ENCODE measurements at regions not wholly inside any gene's neighbourhood (a gene's known extent, or its start where the extent isn't known, plus 50 kb on each side); places are given as distances from the start of the nearest gene placed in this dataset.

DNA sequence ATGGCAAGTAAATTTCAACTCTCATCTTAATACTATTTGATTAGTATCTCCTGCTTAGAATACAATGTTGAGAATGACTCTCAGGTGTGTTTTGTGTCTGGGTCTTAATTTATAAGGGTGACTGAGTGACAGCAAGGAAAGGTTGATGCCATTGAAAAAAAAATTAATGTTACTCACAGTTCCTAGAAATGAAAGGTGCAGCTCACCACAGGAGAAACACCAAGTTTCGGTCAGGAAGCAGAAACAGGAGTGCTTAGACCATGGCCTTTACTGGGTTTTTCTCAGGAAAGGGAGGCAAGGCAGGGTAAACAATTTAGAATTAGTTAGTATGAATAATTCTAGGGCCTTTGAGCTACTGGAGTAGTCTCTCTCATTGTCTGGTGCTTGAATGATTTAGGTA, 159.2 kb upstream of the C9orf72 start (continued):
- TF ChIP-seq GTF2F1 (IDR thresholded peaks at IDR 0.05; ENCODE audit: borderline replicate concordance, low read depth, low read length) (no peak), RAD21 (IDR thresholded peaks at IDR 0.05 in 1 of 2, conservative IDR thresholded peaks at IDR 0.05 in 1 of 2; ENCODE audit: low read depth in 2 of 2, low read length in 2 of 2) (no peak), ZNF274 (IDR thresholded peaks at IDR 0.05; ENCODE audit: borderline replicate concordance, extremely low read depth, low read length) (no peak), TBP (IDR thresholded peaks at IDR 0.05; ENCODE audit: low read depth, low read length) (no peak), NRF1 (IDR thresholded peaks at IDR 0.05; ENCODE audit: low read depth, low read length) (no peak), KDM4A (IDR thresholded peaks at IDR 0.05; ENCODE audit: low read depth, low read length, severe bottlenecking) (no peak), BCL11A (IDR thresholded peaks at IDR 0.05; ENCODE audit: low read depth in 2 of 2, low read length in 2 of 2) (no peak)
